ENCODE measurements at regions not wholly inside any gene's neighbourhood (a gene's known extent, or its start where the extent isn't known, plus 50 kb on each side); places are given as distances from the start of the nearest gene placed in this dataset.

DNA sequence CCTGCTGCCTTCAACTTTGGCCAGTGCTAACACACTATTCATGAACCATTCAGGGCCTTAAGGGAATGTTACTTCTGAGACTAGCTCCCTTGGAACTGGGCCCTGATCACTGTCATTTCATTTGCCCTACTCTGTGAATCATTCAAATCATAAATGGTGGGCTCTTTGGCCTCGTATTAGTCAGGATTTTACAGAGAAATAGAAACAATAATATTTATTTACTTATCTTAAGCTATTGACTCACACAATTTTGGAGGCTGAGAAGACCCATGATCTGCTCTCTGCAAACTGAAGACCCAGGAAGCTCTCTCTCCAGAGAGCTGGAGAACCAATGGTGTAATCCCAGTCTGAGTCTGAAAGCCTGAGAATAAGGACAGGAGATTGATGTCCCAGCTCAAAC, 398.5 kb downstream of the LRIG3 start:
- no peaks in the 10 kb centered on the region for H3K27me3 Mint-ChIP-seq
- no peak for TF ChIP-seq EZH2 (IDR thresholded peaks at IDR 0.05; ENCODE audit: borderline replicate concordance, insufficient read depth, low read depth, low read length, poor library complexity, severe bottlenecking)
- TF ChIP-seq, protein P1, sequence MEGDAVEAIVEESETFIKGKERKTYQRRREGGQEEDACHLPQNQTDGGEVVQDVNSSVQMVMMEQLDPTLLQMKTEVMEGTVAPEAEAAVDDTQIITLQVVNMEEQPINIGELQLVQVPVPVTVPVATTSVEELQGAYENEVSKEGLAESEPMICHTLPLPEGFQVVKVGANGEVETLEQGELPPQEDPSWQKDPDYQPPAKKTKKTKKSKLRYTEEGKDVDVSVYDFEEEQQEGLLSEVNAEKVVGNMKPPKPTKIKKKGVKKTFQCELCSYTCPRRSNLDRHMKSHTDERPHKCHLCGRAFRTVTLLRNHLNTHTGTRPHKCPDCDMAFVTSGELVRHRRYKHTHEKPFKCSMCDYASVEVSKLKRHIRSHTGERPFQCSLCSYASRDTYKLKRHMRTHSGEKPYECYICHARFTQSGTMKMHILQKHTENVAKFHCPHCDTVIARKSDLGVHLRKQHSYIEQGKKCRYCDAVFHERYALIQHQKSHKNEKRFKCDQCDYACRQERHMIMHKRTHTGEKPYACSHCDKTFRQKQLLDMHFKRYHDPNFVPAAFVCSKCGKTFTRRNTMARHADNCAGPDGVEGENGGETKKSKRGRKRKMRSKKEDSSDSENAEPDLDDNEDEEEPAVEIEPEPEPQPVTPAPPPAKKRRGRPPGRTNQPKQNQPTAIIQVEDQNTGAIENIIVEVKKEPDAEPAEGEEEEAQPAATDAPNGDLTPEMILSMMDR (IDR thresholded peaks at IDR 0.05) = no peak
- no peak overlapping the region for H3K4me2 ChIP-seq (replicated peaks; ENCODE audit: low read depth, low read length, poor library complexity, severe bottlenecking)
- no peak overlapping the region for H3K4me3 ChIP-seq (ENCODE audit: control extremely low read depth in 1 of 5, extremely low read depth in 1 of 5, insufficient read depth in 1 of 5, low read depth in 2 of 5, low read length in 4 of 5)
- intact Hi-C loops (cut with micrococcal nuclease) = no loop called here
- H3K4me1 ChIP-seq (ENCODE audit: control insufficient read depth in 2 of 2, insufficient read depth in 2 of 2, low read length in 2 of 2) = no peaks in the 10 kb centered on the region
- ChIA-PET CTCF (no interaction called here), POLR2A (no interaction called here)
- no CpG with 5 or more reads among the region's 1 CpG for WGBS (ENCODE audit: insufficient coverage)
- no peak for DNase-seq
- no peak for ATAC-seq (ENCODE audit: low read depth)
- no peaks in the 10 kb centered on the region for H3K4me1 Mint-ChIP-seq
- no peak overlapping the region for H3K4me3 Mint-ChIP-seq
- no peak overlapping the region for H3K27ac ChIP-seq (ENCODE audit: low read length in 2 of 2)
- peaks cover 15% of the 10 kb centered on the region for H3K9me3 Mint-ChIP-seq (ENCODE audit: insufficient read depth)
- no peak overlapping the region for H3K9ac ChIP-seq (ENCODE audit: low read length)
- no peaks in the 10 kb centered on the region for H4K20me1 ChIP-seq (ENCODE audit: control insufficient read depth, insufficient read depth, low read length, poor library complexity, severe bottlenecking)
- no peaks in the 10 kb centered on the region for H3K79me2 ChIP-seq (ENCODE audit: control insufficient read depth, insufficient read depth, low read length)
- no peaks in the 10 kb centered on the region for H3K36me3 ChIP-seq (replicated peaks in 1 of 2; ENCODE audit: control extremely low read depth in 1 of 2, control insufficient read depth in 1 of 2, extremely low read depth in 1 of 2, insufficient read depth in 2 of 2, low read length in 1 of 2)
- no peak overlapping the region for H2AFZ ChIP-seq (ENCODE audit: insufficient read depth, low read depth, low read length, poor library complexity, severe bottlenecking)
- no peak overlapping the region for H3K27ac Mint-ChIP-seq
- H3K27me3 ChIP-seq (replicated peaks in 1 of 4; ENCODE audit: control extremely low read depth in 1 of 4, control insufficient read depth in 3 of 4, insufficient read depth in 4 of 4, low read length in 3 of 4) = no peaks in the 10 kb centered on the region
- peaks cover 0 to 17% (median 6%) of the 10 kb centered on the region in 3 donors for H3K9me3 ChIP-seq (ENCODE audit: control extremely low read depth in 1 of 3, control insufficient read depth in 2 of 3, insufficient read depth in 1 of 3, low read length in 2 of 3)

DNA sequence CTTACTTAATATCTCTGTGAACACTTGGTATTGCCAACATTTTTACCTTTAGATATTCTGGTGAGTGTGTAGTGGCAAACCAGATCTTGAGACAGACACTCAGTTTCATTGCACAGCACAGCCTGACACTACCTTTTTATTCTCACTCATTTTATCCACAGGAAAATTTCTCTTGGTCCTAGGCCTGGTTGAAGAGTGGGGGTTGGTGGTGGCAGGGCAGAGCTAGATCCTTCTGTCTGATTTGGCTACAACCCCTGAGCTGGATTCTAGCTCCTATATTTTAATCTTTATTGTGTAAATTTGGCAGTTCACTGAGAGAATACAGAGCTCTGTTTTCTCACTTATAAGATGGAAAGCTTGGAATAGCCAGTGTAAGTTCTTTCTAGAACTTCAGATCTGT, 396.9 kb downstream of the LRIG3 start:
- POLR2A ChIA-PET = no interaction called here
- Histone ChIP-seq H3K79me2 (ENCODE audit: control insufficient read depth, insufficient read depth, low read length) (no peaks in the 10 kb centered on the region), H3K27me3 (replicated peaks in 1 of 4; ENCODE audit: control extremely low read depth in 1 of 4, control insufficient read depth in 3 of 4, insufficient read depth in 4 of 4, low read length in 3 of 4) (no peaks in the 10 kb centered on the region), H3K36me3 (replicated peaks in 1 of 2; ENCODE audit: control extremely low read depth in 1 of 2, control insufficient read depth in 1 of 2, extremely low read depth in 1 of 2, insufficient read depth in 2 of 2, low read length in 1 of 2) (no peaks in the 10 kb centered on the region), H3K4me2 (replicated peaks; ENCODE audit: low read depth, low read length, poor library complexity, severe bottlenecking) (no peak overlapping the region), H4K20me1 (ENCODE audit: control insufficient read depth, insufficient read depth, low read length, poor library complexity, severe bottlenecking) (no peaks in the 10 kb centered on the region), H3K9ac (ENCODE audit: low read length) (no peak overlapping the region), H3K4me3 (ENCODE audit: control extremely low read depth in 1 of 5, extremely low read depth in 1 of 5, insufficient read depth in 1 of 5, low read depth in 2 of 5, low read length in 4 of 5) (no peak overlapping the region), H3K27ac (ENCODE audit: low read length in 2 of 2) (no peak overlapping the region), H3K4me1 (ENCODE audit: control insufficient read depth in 2 of 2, insufficient read depth in 2 of 2, low read length in 2 of 2) (no peaks in the 10 kb centered on the region), H3K9me3 (ENCODE audit: control extremely low read depth in 1 of 3, control insufficient read depth in 2 of 3, insufficient read depth in 1 of 3, low read length in 2 of 3) (peaks cover 0 to 7% (median 5%) of the 10 kb centered on the region in 3 donors), H2AFZ (ENCODE audit: insufficient read depth, low read depth, low read length, poor library complexity, severe bottlenecking) (no peak overlapping the region)
- ATAC-seq (ENCODE audit: low read depth) (no peak), DNase-seq (no peak)
- Mint-ChIP-seq H3K27me3 (no peaks in the 10 kb centered on the region), H3K27ac (no peak overlapping the region), H3K4me1 (no peaks in the 10 kb centered on the region), H3K9me3 (ENCODE audit: insufficient read depth) (peaks cover 9% of the 10 kb centered on the region), H3K4me3 (no peak overlapping the region)
- CTCF ChIA-PET = no interaction called here
- intact Hi-C loops (cut with micrococcal nuclease) = no loop called here
- no peak for TF ChIP-seq EZH2 (IDR thresholded peaks at IDR 0.05; ENCODE audit: borderline replicate concordance, insufficient read depth, low read depth, low read length, poor library complexity, severe bottlenecking)
- TF ChIP-seq, protein P1 (IDR thresholded peaks at IDR 0.05) = no peak

Data from B cell (primary cell).